ENCODE measurements at regions not wholly inside any gene's neighbourhood (a gene's known extent, or its start where the extent isn't known, plus 50 kb on each side); places are given as distances from the start of the nearest gene placed in this dataset.

DNA sequence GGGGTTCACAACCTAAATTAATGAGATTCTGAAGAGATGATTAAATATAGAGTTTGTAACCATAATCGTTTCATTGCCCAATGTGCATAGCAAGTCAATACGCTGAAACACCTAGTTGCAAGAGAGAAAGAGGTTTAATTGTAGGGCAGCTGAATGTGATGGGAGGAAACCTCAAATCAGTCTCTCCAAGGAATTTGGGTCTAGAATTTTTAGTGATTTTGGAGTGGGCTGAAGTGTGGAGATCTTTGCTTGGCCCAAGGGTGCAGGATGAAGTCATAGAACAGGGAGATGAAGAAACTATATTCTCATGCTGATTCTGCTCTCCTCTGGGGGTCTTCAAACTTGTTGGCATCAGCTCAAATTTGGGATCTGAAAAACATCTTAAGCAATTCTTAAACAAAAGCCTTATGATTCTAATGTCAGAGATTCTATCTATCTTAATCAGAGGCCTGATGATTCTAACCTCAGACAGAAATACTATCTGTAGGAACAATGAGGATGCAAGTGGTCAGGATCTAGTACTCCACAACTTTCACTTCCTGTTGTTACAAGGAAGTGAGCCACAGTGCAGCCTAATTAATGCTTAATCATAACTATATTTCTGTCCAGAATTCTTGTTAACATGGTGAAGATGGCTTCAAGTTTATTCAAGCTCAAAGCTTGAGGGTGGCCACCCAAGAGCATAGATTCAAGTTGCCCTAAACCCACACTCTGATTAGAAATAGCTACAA lies 80.2 kb upstream of the FUT8 start:
- Histone ChIP-seq H3K27me3 (peaks cover 0 to 93% (median 0%) of the 10 kb centered on the region in 11 experiments; a peak in 9 of 22 replicates), H3K27ac (peak overlapping the region in 2 of 11 experiments; percentile 4 to 49; a peak in 4 of 22 replicates), H3K9ac (no peak overlapping the region), H3K4me2 (peak overlapping the region; percentile 74 to 95 (median 82)), H3K36me3 (no peaks in the 10 kb centered on the region), H3K4me3 (no peak overlapping the region), H3K4me1 (peaks cover 50 to 66% (median 59%) of the 10 kb centered on the region in 10 experiments), H3K9me3 (replicated peaks in 1 of 11) (0 out of 22 replicates have a peak, but pooled peaks cover 0 to 6% (median 0%) of the 10 kb centered on the region in 11 experiments), H4K20me1 (peaks cover 0 to 19% (median 0%) of the 10 kb centered on the region in 11 experiments; a peak in 3 of 22 replicates)
- peak in 1 of 11 experiments; percentile 62; a peak in 2 of 22 replicates for TF ChIP-seq Cebpa-rat (IDR thresholded peaks at IDR 0.05)

GRCh38 chr14:65333943-65334687 lies 78.4 kb upstream of the FUT8 start:
- peaks cover 0 to 19% (median 0%) of the 10 kb centered on the region in 11 experiments; a peak in 3 of 22 replicates for H4K20me1 ChIP-seq
- peaks cover 0 to 86% (median 0%) of the 10 kb centered on the region in 11 experiments; a peak in 9 of 22 replicates for H3K27me3 ChIP-seq
- H3K27ac ChIP-seq = peak overlapping the region in 3 of 11 experiments; percentile 21 to 28 (median 28); a peak in 4 of 22 replicates
- peak overlapping the region; percentile 74 to 95 (median 82) for H3K4me2 ChIP-seq
- H3K4me1 ChIP-seq = peaks cover 50 to 66% (median 59%) of the 10 kb centered on the region in 10 experiments
- H3K4me3 ChIP-seq = peak overlapping the region in 1 of 10 experiments; percentile 23; a peak in 1 of 20 replicates
- 0 out of 22 replicates have a peak, but pooled peaks cover 0 to 6% (median 0%) of the 10 kb centered on the region in 11 experiments for H3K9me3 ChIP-seq (replicated peaks in 1 of 11)
- TF ChIP-seq Cebpa-rat (IDR thresholded peaks at IDR 0.05) = no peak
- H3K36me3 ChIP-seq = no peaks in the 10 kb centered on the region
- peak overlapping the region in 3 of 11 experiments; percentile 7 to 34 (median 7); a peak in 4 of 22 replicates for H3K9ac ChIP-seq

- Histone ChIP-seq H3K4me3 (no peak overlapping the region), H3K27ac (peak overlapping the region in 2 of 11 experiments; percentile 21 to 28; a peak in 3 of 22 replicates), H3K9me3 (replicated peaks in 1 of 11) (no peaks in the 10 kb centered on the region), H3K4me2 (peak overlapping the region; percentile 74 to 95 (median 82)), H3K4me1 (peaks cover 50 to 62% (median 58%) of the 10 kb centered on the region in 10 experiments), H3K27me3 (peaks cover 0 to 79% (median 0%) of the 10 kb centered on the region in 11 experiments; a peak in 9 of 22 replicates), H4K20me1 (peaks cover 0 to 14% (median 0%) of the 10 kb centered on the region in 11 experiments; a peak in 3 of 22 replicates), H3K9ac (peak overlapping the region in 3 of 11 experiments; percentile 7 to 34 (median 7); a peak in 4 of 22 replicates), H3K36me3 (no peaks in the 10 kb centered on the region)
- TF ChIP-seq Cebpa-rat (IDR thresholded peaks at IDR 0.05) = no peak
Measured at GRCh38 chr14:65334765-65335410, 77.6 kb upstream of the FUT8 start.

DNA sequence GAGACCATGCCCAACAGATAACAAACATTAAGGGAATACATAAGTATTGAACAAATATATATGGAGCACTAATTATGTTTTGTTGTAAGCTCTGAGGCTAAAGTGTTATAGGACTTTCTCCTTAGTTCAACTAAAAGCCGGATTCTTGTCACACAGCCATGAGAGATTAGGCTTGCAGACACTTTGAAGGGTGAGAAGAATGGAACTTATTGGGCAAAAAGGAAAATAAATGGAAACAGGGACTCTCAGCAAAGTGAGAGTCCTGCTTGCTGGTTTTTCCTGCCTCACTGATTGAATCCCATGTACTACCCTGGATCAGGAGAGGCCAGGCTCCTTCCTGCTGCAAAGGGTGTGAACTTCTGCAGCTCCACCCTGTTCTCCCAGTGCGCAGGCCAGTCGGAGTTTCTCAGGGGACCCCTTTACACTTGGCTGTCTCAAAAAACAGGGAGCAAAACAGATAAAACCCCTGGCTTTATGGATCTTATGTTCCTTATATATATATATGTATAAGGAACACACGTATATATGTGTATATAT lies 77.1 kb upstream of the FUT8 start:
- Histone ChIP-seq H3K4me1 (peaks cover 48 to 57% (median 53%) of the 10 kb centered on the region in 10 experiments), H3K4me2 (peak overlapping the region; percentile 74 to 95 (median 82); a peak in 17 of 22 replicates), H3K9ac (no peak overlapping the region), H3K27ac (no peak overlapping the region), H3K27me3 (peaks cover 0 to 76% (median 0%) of the 10 kb centered on the region in 11 experiments; a peak in 9 of 22 replicates), H3K36me3 (no peaks in the 10 kb centered on the region), H4K20me1 (peaks cover 0 to 14% (median 0%) of the 10 kb centered on the region in 11 experiments; a peak in 3 of 22 replicates), H3K4me3 (no peak overlapping the region), H3K9me3 (replicated peaks in 1 of 11) (no peaks in the 10 kb centered on the region)
- TF ChIP-seq Cebpa-rat (IDR thresholded peaks at IDR 0.05) = no peak

DNA sequence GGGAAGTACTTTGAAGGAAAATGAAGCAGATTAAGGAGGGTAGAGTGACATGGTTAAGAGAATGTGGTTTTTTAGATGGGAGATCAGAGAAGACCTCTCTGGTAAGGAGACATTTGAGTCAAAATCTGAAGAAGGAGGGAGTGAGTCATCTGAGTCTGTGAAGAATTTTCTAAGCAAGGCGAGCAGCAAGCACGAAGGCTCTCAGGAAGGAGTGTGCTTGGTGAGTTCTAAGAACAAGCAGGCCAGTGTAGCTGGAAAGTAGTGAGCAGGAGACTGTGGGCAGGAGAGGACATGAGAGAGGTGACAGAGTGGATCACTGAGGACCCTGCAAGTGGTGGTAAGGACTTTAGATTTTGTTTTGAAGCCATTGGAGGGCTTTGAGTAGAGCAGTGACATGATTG lies 76.3 kb upstream of the FUT8 start:
- Histone ChIP-seq H3K27ac (no peak overlapping the region), H3K4me3 (no peak overlapping the region), H3K9me3 (replicated peaks in 1 of 11) (no peaks in the 10 kb centered on the region), H3K4me1 (peaks cover 43 to 57% (median 53%) of the 10 kb centered on the region in 10 experiments), H4K20me1 (peaks cover 0 to 14% (median 0%) of the 10 kb centered on the region in 11 experiments; a peak in 3 of 22 replicates), H3K27me3 (peaks cover 0 to 68% (median 0%) of the 10 kb centered on the region in 11 experiments; a peak in 9 of 22 replicates), H3K36me3 (no peaks in the 10 kb centered on the region), H3K4me2 (peak overlapping the region in 8 of 11 experiments; percentile 4 to 81 (median 36); a peak in 15 of 22 replicates), H3K9ac (no peak overlapping the region)
- TF ChIP-seq Cebpa-rat (IDR thresholded peaks at IDR 0.05) = no peak

DNA sequence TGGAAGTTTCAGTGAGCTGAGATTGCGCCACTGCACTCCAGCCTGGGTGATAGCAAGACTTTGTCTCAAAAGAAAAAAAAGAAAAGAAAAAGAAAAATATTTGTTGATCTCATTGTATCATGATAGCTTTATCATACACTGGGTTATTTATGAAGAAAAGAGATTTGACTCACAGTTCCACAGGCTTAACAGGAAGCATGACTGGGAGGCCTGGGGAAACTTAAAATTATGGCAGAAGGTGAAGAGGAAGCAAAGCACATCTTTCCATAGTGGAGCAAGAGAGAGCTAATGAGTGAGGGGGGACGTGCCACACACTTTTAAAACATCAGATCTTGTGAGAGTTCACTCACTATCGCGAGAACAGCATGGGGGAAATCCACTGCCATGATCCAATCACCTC lies 72.7 kb upstream of the FUT8 start:
- H3K27ac ChIP-seq = no peak overlapping the region
- H3K27me3 ChIP-seq = peaks cover 0 to 42% (median 0%) of the 10 kb centered on the region in 11 experiments; a peak in 8 of 22 replicates
- TF ChIP-seq Cebpa-rat (IDR thresholded peaks at IDR 0.05) = no peak
- H3K4me1 ChIP-seq = peaks cover 9 to 22% (median 17%) of the 10 kb centered on the region in 10 experiments
- no peaks in the 10 kb centered on the region for H3K36me3 ChIP-seq
- no peak overlapping the region for H3K9ac ChIP-seq
- H3K4me2 ChIP-seq = no peak overlapping the region
- no peak overlapping the region for H3K4me3 ChIP-seq
- no peaks in the 10 kb centered on the region for H3K9me3 ChIP-seq (replicated peaks in 1 of 11)
- peaks cover 0 to 5% (median 0%) of the 10 kb centered on the region in 11 experiments; a peak in 1 of 22 replicates for H4K20me1 ChIP-seq

DNA sequence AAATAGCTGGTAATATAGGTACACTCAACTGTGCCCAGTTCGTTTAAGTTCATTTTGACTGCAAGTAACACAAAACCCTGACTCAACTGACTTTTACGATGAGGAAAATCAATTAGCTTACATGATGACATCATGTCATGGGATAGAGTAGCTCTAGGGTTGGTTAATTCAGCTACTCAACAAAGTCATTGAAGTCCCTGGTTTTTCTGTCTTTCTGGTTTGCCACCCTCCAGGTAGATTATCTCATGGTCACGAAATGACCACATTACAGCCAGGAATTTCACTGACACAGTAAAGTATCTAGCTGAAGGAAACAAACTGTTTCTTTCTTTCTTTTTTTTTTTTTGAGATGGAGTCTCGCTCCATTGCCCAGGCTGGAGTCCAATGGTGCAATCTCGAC lies 68.5 kb upstream of the FUT8 start:
- Histone ChIP-seq H3K27me3 (peaks cover 0 to 10% (median 0%) of the 10 kb centered on the region in 11 experiments; a peak in 1 of 22 replicates), H3K36me3 (no peaks in the 10 kb centered on the region), H3K9me3 (replicated peaks in 1 of 11) (no peaks in the 10 kb centered on the region), H3K27ac (no peak overlapping the region), H4K20me1 (no peaks in the 10 kb centered on the region), H3K4me2 (no peak overlapping the region), H3K4me3 (no peak overlapping the region), H3K4me1 (peaks cover 0 to 17% (median 0%) of the 10 kb centered on the region in 10 experiments; a peak in 6 of 20 replicates), H3K9ac (no peak overlapping the region)
- no peak for TF ChIP-seq Cebpa-rat (IDR thresholded peaks at IDR 0.05)

GRCh38 chr14:65345266-65345665 lies 67.3 kb upstream of the FUT8 start:
- Histone ChIP-seq H3K9me3 (replicated peaks in 1 of 11) (no peaks in the 10 kb centered on the region), H3K27me3 (peaks cover 0 to 10% (median 0%) of the 10 kb centered on the region in 11 experiments; a peak in 1 of 22 replicates), H3K4me3 (no peak overlapping the region), H3K36me3 (no peaks in the 10 kb centered on the region), H3K4me2 (no peak overlapping the region), H4K20me1 (no peaks in the 10 kb centered on the region), H3K27ac (no peak overlapping the region), H3K9ac (no peak overlapping the region), H3K4me1 (peaks cover 0 to 15% (median 0%) of the 10 kb centered on the region in 10 experiments; a peak in 6 of 20 replicates)
- TF ChIP-seq Cebpa-rat (IDR thresholded peaks at IDR 0.05) = no peak

Data from BLaER1 treated with 17β-estradiol and CSF1 and Interleukin-3, amounts not matched to agents 10 nM and 100 nM (cell line).